A549 (cell line): ENCODE measurements at regions not wholly inside any gene's neighbourhood (a gene's known extent, or its start where the extent isn't known, plus 50 kb on each side); places are given as distances from the start of the nearest gene placed in this dataset.

Source experiments
- ATAC-seq, 2 experiments: fragments of 200-7000 bp in 1 of 2; fragments of >200 bp in 1 of 2; cut with Nextera tagmentation in 1 of 2; cut with Tn5 transposase in 1 of 2; 3 replicates each; pipeline versions ENCODE4 v1.8.0 to v1.9.1; 2018 to 2020; ENCODE audit warnings: mild to moderate bottlenecking in 1 of 2, moderate library complexity in 1 of 2
- CTCF ChIA-PET: fragments of 300-600 bp; sonication (Branson Sonifier 250); formaldehyde crosslinking; extraction: SDS; loops from one replicate; lab custom pipeline; 2021; ENCODE audit warnings: antibody characterized with exemption, inconsistent platforms; lab: Yijun Ruan, JAX
- POLR2A ChIA-PET: fragments of 350-600 bp; formaldehyde crosslinking; extraction: SDS; loops from one replicate; lab custom pipeline; 2021; ENCODE audit warnings: antibody characterized with exemption, inconsistent platforms; lab: Yijun Ruan, JAX
- DNase-seq, 2 experiments: peaks; one replicate each; pipeline versions ENCODE4 v3.0.0 to v3.0.0-alpha.2; 2011 to 2016; ENCODE audit warnings: low read depth in 1 of 2, low spot score in 1 of 2
- FAIRE-seq: peaks from 2 replicates; lab custom pipeline; 2011; peaks lifted over from hg19 to GRCh38; lab: Jason Lieb, UNC
- H3K27ac ChIP-seq, 2 experiments: fragments of >200 bp; sonication (Bioruptor Twin); formaldehyde crosslinking; 3 replicates each; pipeline ENCODE4 v1.5.1; 2016 to 2017
- H3K4me1 ChIP-seq: fragments of >200 bp; sonication (Bioruptor Twin); formaldehyde crosslinking; 3 replicates; pipeline ENCODE4 v1.6.1; 2016
- H3K4me2 ChIP-seq: fragments of >200 bp; sonication (Bioruptor Twin); formaldehyde crosslinking; 3 replicates; pipeline ENCODE4 v1.6.1; 2016
- H3K4me3 ChIP-seq: fragments of >200 bp; sonication (Bioruptor Twin); formaldehyde crosslinking; 3 replicates; pipeline ENCODE4 v1.5.1; 2016
- H3K9me3 ChIP-seq: fragments of >200 bp; sonication (Bioruptor Twin); formaldehyde crosslinking; 3 replicates; pipeline ENCODE4 v1.6.1; 2016
- CBX8 ChIP-seq: fragments of 200-600 bp; sonication (generic); IDR thresholded peaks from 2 replicates; pipeline ENCODE4 v1.6.1; 2016
- CHD4 ChIP-seq: fragments of 200-600 bp; sonication (generic); IDR thresholded peaks from 2 replicates; pipeline ENCODE4 v1.6.1; 2016; ENCODE audit warnings: antibody characterized with exemption, mild to moderate bottlenecking, borderline replicate concordance
- EP300 ChIP-seq, 2 experiments: fragments of >200 bp; sonication (Bioruptor Twin); formaldehyde crosslinking; IDR thresholded peaks; 2 replicates in 1 of 2; 3 replicates in 1 of 2; pipeline ENCODE4 v1.6.1; 2016 to 2017
- FOSL2 ChIP-seq, 2 experiments: fragments of 450-650 bp in 1 of 2; fragments of >200 bp in 1 of 2; sonication (Bioruptor Twin) in 1 of 2; formaldehyde crosslinking; IDR thresholded peaks; 2 replicates each; pipeline versions ENCODE4 v1.5.0 to v1.6.1; 2016 to 2020; ENCODE audit warnings: mild to moderate bottlenecking in 1 of 2, moderate library complexity in 1 of 2
- FOXS1 ChIP-seq: fragments of 250-450 bp; sonication (Bioruptor Pico); IDR thresholded peaks from 2 replicates; pipeline ENCODE4 v1.5.0; 2020; ENCODE audit warnings: mild to moderate bottlenecking, moderate library complexity
- HDAC2 ChIP-seq: fragments of 200-600 bp; sonication (generic); IDR thresholded peaks from 2 replicates; pipeline ENCODE4 v1.6.1; 2016
- HOXA7 ChIP-seq: fragments of 250-450 bp; sonication (Bioruptor Pico); IDR thresholded peaks from 2 replicates; pipeline ENCODE4 v1.5.0; 2020; ENCODE audit warnings: mild to moderate bottlenecking, moderate library complexity
- HOXB5 ChIP-seq: fragments of 250-450 bp; sonication (Bioruptor Pico); IDR thresholded peaks from 2 replicates; pipeline ENCODE4 v1.5.0; 2020; ENCODE audit warnings: mild to moderate bottlenecking, moderate library complexity
- KDM5A ChIP-seq: fragments of 200-600 bp; sonication (generic); IDR thresholded peaks from 2 replicates; pipeline ENCODE4 v1.6.1; 2016; ENCODE audit warnings: antibody characterized with exemption, mild to moderate bottlenecking
- MYC ChIP-seq: IDR thresholded peaks from 2 replicates; pipeline ENCODE4 v1.6.1; 2012; ENCODE audit warnings: mild to moderate bottlenecking, inconsistent platforms, low read length, improper control_type of control experiment, borderline replicate concordance
- NFE2L2 ChIP-seq: fragments of 150-350 bp; conservative IDR thresholded peaks from 2 replicates; pipeline ENCODE4 v1.6.1; 2014; ENCODE audit warnings: low read length
- NR3C1 ChIP-seq: fragments of >200 bp; sonication (Bioruptor Twin); formaldehyde crosslinking; IDR thresholded peaks from 3 replicates; pipeline ENCODE4 v1.6.1; 2017
- POLR2A ChIP-seq: IDR thresholded peaks from 2 replicates; pipeline ENCODE4 v1.6.1; 2012; ENCODE audit warnings: mild to moderate bottlenecking, low read length
- RAD21 ChIP-seq, 2 experiments: fragments of >200 bp in 1 of 2; sonication (Bioruptor Twin) in 1 of 2; formaldehyde crosslinking in 1 of 2; IDR thresholded peaks in 1 of 2; conservative IDR thresholded peaks in 1 of 2; 2 replicates in 1 of 2; 3 replicates in 1 of 2; pipeline ENCODE4 v1.6.1; 2012 to 2018; ENCODE audit warnings: inconsistent platforms in 1 of 2
- RARB ChIP-seq: fragments of 250-450 bp; sonication (Bioruptor Pico); IDR thresholded peaks from 2 replicates; pipeline ENCODE4 v1.8.0; 2021; ENCODE audit warnings: mild to moderate bottlenecking, moderate library complexity
- RCOR1 ChIP-seq: fragments of 150-350 bp; IDR thresholded peaks from 2 replicates; pipeline ENCODE4 v1.6.1; 2014; ENCODE audit warnings: antibody characterized with exemption, low read length, low read depth
- RFX5 ChIP-seq: fragments of 450-650 bp; IDR thresholded peaks from 2 replicates; pipeline ENCODE4 v1.7.1; 2014; ENCODE audit warnings: antibody characterized with exemption, mild to moderate bottlenecking, moderate library complexity
- TP53 ChIP-seq: fragments of 250-450 bp; sonication (Bioruptor Pico); IDR thresholded peaks from 2 replicates; pipeline ENCODE4 v1.5.0; 2021; ENCODE audit warnings: mild to moderate bottlenecking, moderate library complexity
- WGBS: methylation state at CpG from one replicate; pipeline ENCODE4 v1.1.6; 2017; ENCODE audit errors: missing lambda C conversion rate; 5-methylcytosine and 5-hydroxymethylcytosine counted together
- TF ChIP-seq, protein P1 (sequence below): IDR thresholded peaks from 2 replicates; pipeline ENCODE4 v1.6.1; 2012
- TF ChIP-seq, protein P2 (sequence below): IDR thresholded peaks from 2 replicates; pipeline ENCODE4 v1.6.1; 2012
- TF ChIP-seq, protein P3 (sequence below): fragments of 250-450 bp; sonication (Bioruptor Pico); IDR thresholded peaks from 2 replicates; pipeline ENCODE4 v1.5.0; 2021; ENCODE audit warnings: mild to moderate bottlenecking, moderate library complexity, borderline replicate concordance
- TF ChIP-seq, protein P4 (sequence below): fragments of 200-600 bp; sonication (generic); IDR thresholded peaks from 2 replicates; pipeline ENCODE4 v1.6.1; 2016; ENCODE audit warnings: antibody characterized with exemption, mild to moderate bottlenecking, moderate library complexity
- TF ChIP-seq, protein P5 (sequence below): fragments of >200 bp; sonication (Bioruptor Twin); formaldehyde crosslinking; IDR thresholded peaks from 2 replicates; pipeline ENCODE4 v1.6.1; 2016
- TF ChIP-seq, protein P6 (sequence below): fragments of 450-650 bp; IDR thresholded peaks from 2 replicates; pipeline ENCODE4 v1.6.1; 2014; ENCODE audit warnings: antibody characterized with exemption

DNA sequence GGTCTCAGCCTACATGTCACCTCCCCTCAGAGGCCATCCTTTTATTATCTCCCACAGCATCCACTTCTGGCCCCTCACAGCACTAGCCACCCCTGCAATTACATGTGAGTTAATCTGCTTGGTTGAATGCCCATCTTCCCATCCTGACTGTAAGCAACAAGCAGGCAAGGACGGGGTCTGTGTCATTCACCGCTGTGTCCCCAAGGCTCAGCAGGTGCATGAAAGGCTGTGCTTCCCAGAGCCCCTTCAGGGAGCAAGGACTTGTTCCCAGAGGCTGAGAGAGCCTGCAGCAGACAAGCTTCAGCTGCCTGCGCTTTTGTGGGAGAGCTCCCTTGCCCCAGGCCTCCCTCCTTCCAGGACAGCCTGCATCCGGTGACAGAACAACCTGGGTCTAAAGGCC is 172.7 kb upstream of the GSC start:
- ChIA-PET CTCF (interaction anchor here (0.7 to 0.8 kb wide), 3 partner anchors 11 to 128 kb away, joined by 3 read pairs; no protein-coding TSS in a partner anchor), POLR2A (no interaction called here)
- DNase-seq = no peak
- H3K9me3 ChIP-seq = no peaks in the 10 kb centered on the region
- TF ChIP-seq MYC = no peak
- no peak for TF ChIP-seq HOXB5
- TF ChIP-seq, protein P1, sequence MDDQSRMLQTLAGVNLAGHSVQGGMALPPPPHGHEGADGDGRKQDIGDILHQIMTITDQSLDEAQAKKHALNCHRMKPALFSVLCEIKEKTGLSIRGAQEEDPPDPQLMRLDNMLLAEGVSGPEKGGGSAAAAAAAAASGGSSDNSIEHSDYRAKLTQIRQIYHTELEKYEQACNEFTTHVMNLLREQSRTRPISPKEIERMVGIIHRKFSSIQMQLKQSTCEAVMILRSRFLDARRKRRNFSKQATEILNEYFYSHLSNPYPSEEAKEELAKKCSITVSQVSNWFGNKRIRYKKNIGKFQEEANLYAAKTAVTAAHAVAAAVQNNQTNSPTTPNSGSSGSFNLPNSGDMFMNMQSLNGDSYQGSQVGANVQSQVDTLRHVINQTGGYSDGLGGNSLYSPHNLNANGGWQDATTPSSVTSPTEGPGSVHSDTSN = no peak
- TF ChIP-seq FOXS1 (CRISPR knock-in tag) = no peak
- no peak for TF ChIP-seq RAD21 (conservative IDR thresholded peaks at IDR 0.05 in 1 of 2, IDR thresholded peaks at IDR 0.05 in 1 of 2)
- TF ChIP-seq, protein P2, sequence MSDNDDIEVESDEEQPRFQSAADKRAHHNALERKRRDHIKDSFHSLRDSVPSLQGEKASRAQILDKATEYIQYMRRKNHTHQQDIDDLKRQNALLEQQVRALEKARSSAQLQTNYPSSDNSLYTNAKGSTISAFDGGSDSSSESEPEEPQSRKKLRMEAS = no peak
- no peak for TF ChIP-seq NR3C1
- no peak for TF ChIP-seq RCOR1
- TF ChIP-seq KDM5A = no peak
- no peak for TF ChIP-seq TP53 (CRISPR knock-in tag)
- TF ChIP-seq, protein P3, sequence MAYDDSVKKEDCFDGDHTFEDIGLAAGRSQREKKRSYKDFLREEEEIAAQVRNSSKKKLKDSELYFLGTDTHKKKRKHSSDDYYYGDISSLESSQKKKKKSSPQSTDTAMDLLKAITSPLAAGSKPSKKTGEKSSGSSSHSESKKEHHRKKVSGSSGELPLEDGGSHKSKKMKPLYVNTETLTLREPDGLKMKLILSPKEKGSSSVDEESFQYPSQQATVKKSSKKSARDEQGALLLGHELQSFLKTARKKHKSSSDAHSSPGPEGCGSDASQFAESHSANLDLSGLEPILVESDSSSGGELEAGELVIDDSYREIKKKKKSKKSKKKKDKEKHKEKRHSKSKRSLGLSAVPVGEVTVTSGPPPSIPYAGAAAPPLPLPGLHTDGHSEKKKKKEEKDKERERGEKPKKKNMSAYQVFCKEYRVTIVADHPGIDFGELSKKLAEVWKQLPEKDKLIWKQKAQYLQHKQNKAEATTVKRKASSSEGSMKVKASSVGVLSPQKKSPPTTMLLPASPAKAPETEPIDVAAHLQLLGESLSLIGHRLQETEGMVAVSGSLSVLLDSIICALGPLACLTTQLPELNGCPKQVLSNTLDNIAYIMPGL (CRISPR knock-in tag) = no peak
- TF ChIP-seq HDAC2 = no peak
- TF ChIP-seq RFX5 = no peak
- no peak for TF ChIP-seq CBX8
- TF ChIP-seq RARB (CRISPR knock-in tag) = no peak
- TF ChIP-seq NFE2L2 = no peak
- TF ChIP-seq, protein P4, sequence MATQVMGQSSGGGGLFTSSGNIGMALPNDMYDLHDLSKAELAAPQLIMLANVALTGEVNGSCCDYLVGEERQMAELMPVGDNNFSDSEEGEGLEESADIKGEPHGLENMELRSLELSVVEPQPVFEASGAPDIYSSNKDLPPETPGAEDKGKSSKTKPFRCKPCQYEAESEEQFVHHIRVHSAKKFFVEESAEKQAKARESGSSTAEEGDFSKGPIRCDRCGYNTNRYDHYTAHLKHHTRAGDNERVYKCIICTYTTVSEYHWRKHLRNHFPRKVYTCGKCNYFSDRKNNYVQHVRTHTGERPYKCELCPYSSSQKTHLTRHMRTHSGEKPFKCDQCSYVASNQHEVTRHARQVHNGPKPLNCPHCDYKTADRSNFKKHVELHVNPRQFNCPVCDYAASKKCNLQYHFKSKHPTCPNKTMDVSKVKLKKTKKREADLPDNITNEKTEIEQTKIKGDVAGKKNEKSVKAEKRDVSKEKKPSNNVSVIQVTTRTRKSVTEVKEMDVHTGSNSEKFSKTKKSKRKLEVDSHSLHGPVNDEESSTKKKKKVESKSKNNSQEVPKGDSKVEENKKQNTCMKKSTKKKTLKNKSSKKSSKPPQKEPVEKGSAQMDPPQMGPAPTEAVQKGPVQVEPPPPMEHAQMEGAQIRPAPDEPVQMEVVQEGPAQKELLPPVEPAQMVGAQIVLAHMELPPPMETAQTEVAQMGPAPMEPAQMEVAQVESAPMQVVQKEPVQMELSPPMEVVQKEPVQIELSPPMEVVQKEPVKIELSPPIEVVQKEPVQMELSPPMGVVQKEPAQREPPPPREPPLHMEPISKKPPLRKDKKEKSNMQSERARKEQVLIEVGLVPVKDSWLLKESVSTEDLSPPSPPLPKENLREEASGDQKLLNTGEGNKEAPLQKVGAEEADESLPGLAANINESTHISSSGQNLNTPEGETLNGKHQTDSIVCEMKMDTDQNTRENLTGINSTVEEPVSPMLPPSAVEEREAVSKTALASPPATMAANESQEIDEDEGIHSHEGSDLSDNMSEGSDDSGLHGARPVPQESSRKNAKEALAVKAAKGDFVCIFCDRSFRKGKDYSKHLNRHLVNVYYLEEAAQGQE = no peak
- H3K4me1 ChIP-seq = no peaks in the 10 kb centered on the region
- no peak for FAIRE-seq
- no peak for ATAC-seq
- H3K27ac ChIP-seq = no peak overlapping the region
- no peak overlapping the region for H3K4me3 ChIP-seq
- no peak overlapping the region for H3K4me2 ChIP-seq
- WGBS = 11% methylated on average over 4 of the region's 4 CpGs

DNA sequence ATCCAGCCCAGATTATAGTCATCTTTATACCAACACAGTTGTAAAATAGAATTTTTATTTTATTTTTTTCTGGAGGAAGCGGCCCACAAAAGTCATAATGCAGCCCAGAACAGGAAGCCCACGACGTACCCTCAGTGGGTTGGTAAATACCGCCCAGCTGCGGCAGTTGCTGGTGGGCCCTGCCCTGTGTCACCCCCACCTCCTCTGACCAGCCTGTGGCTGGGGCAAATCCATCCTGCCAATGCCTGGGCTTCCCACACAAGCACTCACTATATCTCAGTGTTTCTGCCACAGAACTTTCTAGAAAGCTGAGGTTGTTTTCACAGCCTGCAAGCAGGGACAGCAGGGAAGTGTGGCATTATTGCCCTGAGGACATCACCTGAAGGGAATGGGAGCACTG is 171.4 kb upstream of the GSC start:
- DNase-seq = no peak
- no peak for ATAC-seq
- no peak overlapping the region for H3K27ac ChIP-seq
- no peak for TF ChIP-seq HOXA7 (CRISPR knock-in tag)
- TF ChIP-seq POLR2A = no peak
- no peak for TF ChIP-seq FOSL2 (IDR thresholded peaks at IDR 0.05)
- TF ChIP-seq FOSL2 (CRISPR knock-in tag; IDR thresholded peaks at IDR 0.05) = no peak
- no peak for TF ChIP-seq RFX5
- TF ChIP-seq EP300 (IDR thresholded peaks at IDR 0.05) = no peak
- TF ChIP-seq, protein P5, sequence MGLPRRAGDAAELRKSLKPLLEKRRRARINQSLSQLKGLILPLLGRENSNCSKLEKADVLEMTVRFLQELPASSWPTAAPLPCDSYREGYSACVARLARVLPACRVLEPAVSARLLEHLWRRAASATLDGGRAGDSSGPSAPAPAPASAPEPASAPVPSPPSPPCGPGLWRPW = no peak
- TF ChIP-seq CHD4 = no peak
- TF ChIP-seq, protein P2 = no peak
- TF ChIP-seq, protein P6, sequence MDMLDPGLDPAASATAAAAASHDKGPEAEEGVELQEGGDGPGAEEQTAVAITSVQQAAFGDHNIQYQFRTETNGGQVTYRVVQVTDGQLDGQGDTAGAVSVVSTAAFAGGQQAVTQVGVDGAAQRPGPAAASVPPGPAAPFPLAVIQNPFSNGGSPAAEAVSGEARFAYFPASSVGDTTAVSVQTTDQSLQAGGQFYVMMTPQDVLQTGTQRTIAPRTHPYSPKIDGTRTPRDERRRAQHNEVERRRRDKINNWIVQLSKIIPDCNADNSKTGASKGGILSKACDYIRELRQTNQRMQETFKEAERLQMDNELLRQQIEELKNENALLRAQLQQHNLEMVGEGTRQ = no peak
- no peak for TF ChIP-seq NFE2L2
- TF ChIP-seq, all 56 proteins: peak for 0
- no peak for FAIRE-seq
- ChIA-PET POLR2A (no interaction called here), CTCF (no interaction called here)
- 74% methylated on average over 5 of the region's 5 CpGs for whole genome bisulfite sequencing
- Histone ChIP-seq H3K4me1 (no peaks in the 10 kb centered on the region), H3K4me3 (no peak overlapping the region), H3K4me2 (no peak overlapping the region), H3K9me3 (no peaks in the 10 kb centered on the region)
